Left lung (tissue), 4 donors: ENCODE measurements at regions not wholly inside any gene's neighbourhood (a gene's known extent, or its start where the extent isn't known, plus 50 kb on each side); places are given as distances from the start of the nearest gene placed in this dataset.

Experiments used
- ATAC-seq: fragments of 200-7000 bp; cut with Tn5 transposase; one replicate; pipeline ENCODE4 v1.9.1; 2020; ENCODE audit warnings: moderate library complexity
- DNase-seq, 4 donors: peaks; one replicate each; pipeline ENCODE4 v3.0.0-alpha.2; 2013 to 2020
- H3K27ac ChIP-seq, 2 donors: fragments of 200-600 bp; sonication (generic) in 1 of 2; one replicate each; pipeline versions ENCODE4 v1.5.0 to v1.8.0; 2020 to 2021
- H3K27me3 ChIP-seq, 2 donors: fragments of 200-600 bp; sonication (generic) in 1 of 2; one replicate each; pipeline versions ENCODE4 v1.5.0 to v1.8.0; 2020 to 2021
- H3K36me3 ChIP-seq, 2 donors: fragments of 200-600 bp; sonication (generic) in 1 of 2; one replicate each; pipeline versions ENCODE4 v1.5.0 to v1.8.0; 2020 to 2021
- H3K4me1 ChIP-seq, 2 donors: fragments of 200-600 bp; one replicate each; pipeline ENCODE4 v1.8.0; 2021
- H3K4me3 ChIP-seq, 2 donors: fragments of 200-600 bp; sonication (generic) in 1 of 2; one replicate each; pipeline versions ENCODE4 v1.5.0 to v1.8.0; 2020 to 2021; ENCODE audit warnings: mild to moderate bottlenecking in 1 of 2
- H3K9me3 ChIP-seq, 2 donors: fragments of 200-600 bp; sonication (generic) in 1 of 2; one replicate each; pipeline versions ENCODE4 v1.5.0 to v1.8.0; 2020 to 2021
- CTCF ChIP-seq, 2 donors: fragments of 200-600 bp; sonication (generic) in 1 of 2; IDR thresholded peaks; one replicate each; pipeline versions ENCODE4 v1.5.0 to v1.8.0; 2021; ENCODE audit warnings: antibody characterized with exemption in 2 of 2
- intact Hi-C, 2 donors: fragments of 100-400 bp; cut with DNase I; formaldehyde crosslinking; loops; one replicate each; pipeline versions ENCODE4 v1.11.2 to v1.14.2; 2022
- donor health status: DM: no; HTN: yes; CAD: no.
- donor health status: DM: no; HTN: no; CAD: no.

DNA sequence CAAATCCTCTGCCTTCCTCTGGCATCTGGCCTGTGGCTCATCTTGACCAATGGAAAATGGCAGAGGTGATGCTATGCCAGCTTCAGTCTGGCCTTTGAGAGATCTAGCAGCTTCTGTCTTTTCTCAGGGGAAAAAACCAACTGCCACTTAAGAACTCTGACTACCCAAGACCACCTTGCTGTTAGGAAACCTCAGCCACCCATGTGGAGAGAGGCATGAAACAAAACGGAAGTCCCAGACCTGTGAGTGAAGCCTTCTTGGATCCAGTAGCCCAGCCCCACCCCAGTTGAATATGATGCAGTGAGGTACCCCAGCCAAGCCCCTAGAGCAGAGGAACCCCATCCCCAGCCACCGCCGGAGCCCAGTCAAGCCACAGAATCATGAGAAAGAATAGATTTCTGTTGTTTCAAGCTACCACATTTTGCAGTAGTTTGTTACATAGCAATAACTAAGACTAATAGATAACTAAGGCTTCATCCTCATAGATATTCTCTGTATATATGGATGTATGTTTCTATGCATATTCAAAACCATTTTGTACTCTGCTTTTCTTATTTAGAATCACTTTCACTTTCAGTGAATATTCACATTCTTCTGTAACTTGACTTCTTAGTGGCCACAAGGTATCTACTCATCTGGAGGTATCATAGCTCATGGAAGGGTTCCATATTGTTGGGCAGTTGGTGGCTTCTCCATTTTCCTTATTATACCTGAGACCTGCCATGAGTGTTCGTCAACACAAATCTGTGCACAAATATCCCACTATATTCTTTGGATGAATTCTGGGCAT lies 142.1 kb downstream of the FBXO15 start:
- TF ChIP-seq CTCF (IDR thresholded peaks at IDR 0.05) = no peak

DNA sequence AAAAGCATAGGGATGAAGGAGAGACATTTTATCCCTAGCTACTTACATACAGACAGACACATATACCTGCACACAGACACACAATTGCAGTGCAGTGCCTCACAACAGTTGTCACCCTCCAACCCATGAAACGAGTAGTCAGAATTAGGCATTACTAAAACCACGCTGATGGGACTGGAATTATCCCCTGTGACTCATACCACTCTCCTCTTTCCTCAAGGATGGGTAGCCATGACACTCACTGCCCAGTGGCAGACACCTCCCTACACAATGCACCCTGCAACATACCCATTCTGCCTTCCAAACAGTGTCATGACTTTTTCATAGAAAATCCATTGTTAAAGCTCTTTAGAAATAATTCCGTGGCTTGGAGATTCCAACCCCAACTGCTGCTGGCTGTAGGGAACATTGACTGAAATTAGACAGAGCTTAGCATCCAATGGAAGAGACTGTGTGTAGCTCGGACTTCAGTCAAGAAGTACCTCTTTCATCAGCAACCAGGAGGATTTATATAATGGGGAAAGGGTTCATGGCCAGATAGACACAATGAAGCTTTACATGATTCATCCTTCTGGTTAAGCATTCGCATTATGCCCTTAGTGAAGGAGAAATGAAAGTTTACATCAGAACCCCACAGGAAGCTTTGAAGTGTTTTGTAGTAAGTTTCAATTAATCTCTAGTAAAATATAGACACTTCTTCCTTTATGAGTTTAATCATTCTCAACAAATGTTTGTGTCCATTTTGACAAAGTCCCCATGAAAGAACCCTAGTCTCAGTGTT lies 155.2 kb downstream of the FBXO15 start:
- Histone ChIP-seq H3K27me3 (no peaks in the 10 kb centered on the region), H3K9me3 (peaks cover 0 to 9% of the 10 kb centered on the region in 2 donors)
- ATAC-seq = no peak

More for the DNA sequence above, 142.1 kb downstream of the FBXO15 start:
- Histone ChIP-seq H3K27ac (no peak overlapping the region), H3K36me3 (no peaks in the 10 kb centered on the region), H3K9me3 (no peaks in the 10 kb centered on the region), H3K4me3 (no peak overlapping the region), H3K27me3 (no peaks in the 10 kb centered on the region), H3K4me1 (no peaks in the 10 kb centered on the region)
- intact Hi-C loops = no loop called here
- no peak for DNase-seq
- no peak for ATAC-seq

GRCh38 chr18:73991570-73991969 lies 156.1 kb downstream of the FBXO15 start:
- Histone ChIP-seq H3K4me3 (no peak overlapping the region), H3K36me3 (no peaks in the 10 kb centered on the region), H3K27me3 (no peaks in the 10 kb centered on the region), H3K9me3 (peaks cover 0 to 3% of the 10 kb centered on the region in 2 donors), H3K4me1 (no peaks in the 10 kb centered on the region), H3K27ac (no peak overlapping the region)
- ATAC-seq (no peak), DNase-seq (no peak)
- no peak for TF ChIP-seq CTCF (IDR thresholded peaks at IDR 0.05)
- intact Hi-C loops = no loop called here

More for the DNA sequence above, 155.2 kb downstream of the FBXO15 start:
- intact Hi-C loops = no loop called here
- DNase-seq = no peak
- TF ChIP-seq CTCF (IDR thresholded peaks at IDR 0.05) = no peak
- Histone ChIP-seq H3K4me3 (no peak overlapping the region), H3K36me3 (no peaks in the 10 kb centered on the region), H3K27ac (no peak overlapping the region), H3K4me1 (no peaks in the 10 kb centered on the region)

- no peaks in the 10 kb centered on the region for H3K36me3 ChIP-seq
- intact Hi-C loops = no loop called here
- ATAC-seq (no peak), DNase-seq (no peak)
- H3K4me1 ChIP-seq = no peaks in the 10 kb centered on the region
- TF ChIP-seq CTCF (IDR thresholded peaks at IDR 0.05) = no peak
- H3K27ac ChIP-seq = no peak overlapping the region
- H3K9me3 ChIP-seq = no peaks in the 10 kb centered on the region
- H3K27me3 ChIP-seq = no peaks in the 10 kb centered on the region
- H3K4me3 ChIP-seq = no peak overlapping the region
These were observed 157.4 kb downstream of the FBXO15 start for GRCh38 chr18:73990258-73990657.

DNA sequence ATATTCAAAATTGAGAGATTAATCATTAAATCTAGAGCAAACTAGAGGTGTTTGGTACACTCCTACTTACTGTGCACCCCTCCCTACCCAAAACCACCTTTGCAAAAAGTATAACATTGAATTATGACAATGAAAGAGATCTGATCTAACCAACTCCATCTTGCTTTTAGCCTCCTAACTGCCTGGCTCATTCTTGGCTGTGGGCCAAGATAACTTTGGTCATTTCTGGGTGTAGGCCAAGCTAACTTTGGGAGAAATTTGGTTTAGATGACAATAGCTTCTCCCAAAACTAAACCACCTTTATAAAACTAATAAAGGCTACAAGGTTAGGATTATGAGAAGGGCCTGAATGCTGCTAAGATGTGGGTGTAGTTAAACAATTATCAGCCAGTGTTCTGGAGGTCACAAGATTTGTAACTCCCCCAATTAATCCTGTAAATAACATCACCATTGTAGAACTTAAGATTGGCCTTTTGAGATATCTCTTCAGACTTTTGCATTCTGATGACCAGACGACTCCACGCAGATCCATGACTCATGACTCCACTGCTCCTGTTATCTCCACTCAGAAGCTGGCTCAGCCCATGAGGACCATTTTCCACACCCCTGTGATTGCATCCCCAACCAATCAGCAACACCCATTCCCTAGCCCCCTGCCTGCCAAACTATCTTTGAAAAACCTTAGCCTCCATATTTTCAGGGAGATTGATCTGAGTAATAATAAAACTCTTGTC lies 160.2 kb downstream of the FBXO15 start:
- no peak for DNase-seq
- no peak for ATAC-seq
- Histone ChIP-seq H3K4me1 (no peaks in the 10 kb centered on the region), H3K27me3 (no peaks in the 10 kb centered on the region), H3K9me3 (no peaks in the 10 kb centered on the region), H3K36me3 (no peaks in the 10 kb centered on the region), H3K4me3 (no peak overlapping the region), H3K27ac (no peak overlapping the region)
- intact Hi-C loops = no loop called here
- no peak for TF ChIP-seq CTCF (IDR thresholded peaks at IDR 0.05)
